Keratinocyte (primary cell): ENCODE measurements at regions not wholly inside any gene's neighbourhood (a gene's known extent, or its start where the extent isn't known, plus 50 kb on each side); places are given as distances from the start of the nearest gene placed in this dataset.

ENCODE experiments used
- DNase-seq: peaks from one replicate; pipeline ENCODE4 v3.0.0-alpha.2; 2011; ENCODE audit warnings: low read depth, missing footprints, low spot score
- FAIRE-seq: peaks from 2 replicates; lab custom pipeline; 2011; peaks lifted over from hg19 to GRCh38; lab: Jason Lieb, UNC
- H2AFZ ChIP-seq: 2 replicates; pipeline ENCODE4 v1.6.0; 2012; ENCODE audit warnings: low read length, control low read depth, inconsistent platforms; ENCODE audit not compliant: control insufficient read depth
- H3K27ac ChIP-seq: 2 replicates; pipeline ENCODE4 v1.5.1; 2011; ENCODE audit warnings: low read length; ENCODE audit not compliant: control insufficient read depth, insufficient read depth
- H3K27me3 ChIP-seq: 3 replicates; pipeline ENCODE4 v1.6.0; 2011; ENCODE audit warnings: low read length; ENCODE audit not compliant: control insufficient read depth, insufficient read depth; ENCODE audit errors: extremely low read depth
- H3K36me3 ChIP-seq, 2 experiments: 2 replicates in 1 of 2; 3 replicates in 1 of 2; pipeline ENCODE4 v1.5.1; 2011; ENCODE audit warnings: low read length in 2 of 2, mild to moderate bottlenecking in 1 of 2; ENCODE audit not compliant: control insufficient read depth in 2 of 2, insufficient read depth in 2 of 2; ENCODE audit errors: extremely low read depth in 1 of 2
- H3K4me1 ChIP-seq: 3 replicates; pipeline ENCODE4 v1.5.1; 2011; ENCODE audit warnings: low read length; ENCODE audit not compliant: control insufficient read depth, insufficient read depth; ENCODE audit errors: extremely low read depth
- H3K4me2 ChIP-seq: 3 replicates; pipeline ENCODE4 v1.6.0; 2011; ENCODE audit warnings: low read depth, low read length; ENCODE audit not compliant: control insufficient read depth, insufficient read depth; ENCODE audit errors: extremely low read depth
- H3K4me3 ChIP-seq, 3 experiments: fragments of 200-600 bp in 1 of 3; sonication (generic) in 1 of 3; 2 replicates in 2 of 3; 3 replicates in 1 of 3; pipeline ENCODE4 v1.5.1; 2011 to 2016; ENCODE audit warnings: low read length in 3 of 3, mild to moderate bottlenecking in 3 of 3, control low read depth in 2 of 3, inconsistent platforms in 1 of 3, low read depth in 1 of 3, mixed read lengths in 1 of 3, mixed run types in 1 of 3, moderate library complexity in 1 of 3; ENCODE audit not compliant: control insufficient read depth in 2 of 3, insufficient read depth in 2 of 3; ENCODE audit errors: extremely low read depth in 1 of 3
- H3K79me2 ChIP-seq: 2 replicates; pipeline ENCODE4 v1.6.0; 2012; ENCODE audit warnings: low read length; ENCODE audit not compliant: control insufficient read depth, insufficient read depth
- H3K9ac ChIP-seq: 3 replicates; pipeline ENCODE4 v1.6.0; 2011; ENCODE audit warnings: low read length; ENCODE audit not compliant: control insufficient read depth, insufficient read depth; ENCODE audit errors: extremely low read depth
- H3K9me1 ChIP-seq: 3 replicates; pipeline ENCODE4 v1.6.0; 2011; ENCODE audit warnings: low read length; ENCODE audit not compliant: control insufficient read depth, insufficient read depth; ENCODE audit errors: extremely low read depth
- H3K9me3 ChIP-seq: 2 replicates; pipeline ENCODE4 v1.5.1; 2012; ENCODE audit warnings: low read depth, low read length; ENCODE audit not compliant: control insufficient read depth
- H4K20me1 ChIP-seq: 3 replicates; pipeline ENCODE4 v1.6.0; 2011; ENCODE audit warnings: low read length; ENCODE audit not compliant: control insufficient read depth, insufficient read depth; ENCODE audit errors: extremely low read depth
- EZH2 ChIP-seq: IDR thresholded peaks from one replicate; pipeline ENCODE4 v1.6.1; 2012; ENCODE audit warnings: inconsistent platforms, mild to moderate bottlenecking, low read length, moderate library complexity
- dilution Hi-C: fragments of 300-500 bp; cut with MboI; formaldehyde crosslinking; loops from one replicate; pipeline ENCODE4 v1.7.0; 2020; ENCODE audit warnings: low sequenced_read_pairs; ENCODE audit not compliant: extremely low pct_ligation_motif_present
- TF ChIP-seq, protein P1 (sequence below), 3 experiments: IDR thresholded peaks in 1 of 3; conservative IDR thresholded peaks in 1 of 3; optimal IDR thresholded peaks in 1 of 3; 2 replicates in 2 of 3; 3 replicates in 1 of 3; pipeline versions ENCODE3 to v1.5.1; 2011; ENCODE audit warnings: low read length in 3 of 3, mild to moderate bottlenecking in 3 of 3, moderate library complexity in 2 of 3, control low read depth in 1 of 3, inconsistent platforms in 1 of 3; ENCODE audit not compliant: insufficient read depth in 2 of 3; ENCODE audit errors: extremely low read depth in 1 of 3

- no peak for TF ChIP-seq EZH2
- TF ChIP-seq, protein P1, sequence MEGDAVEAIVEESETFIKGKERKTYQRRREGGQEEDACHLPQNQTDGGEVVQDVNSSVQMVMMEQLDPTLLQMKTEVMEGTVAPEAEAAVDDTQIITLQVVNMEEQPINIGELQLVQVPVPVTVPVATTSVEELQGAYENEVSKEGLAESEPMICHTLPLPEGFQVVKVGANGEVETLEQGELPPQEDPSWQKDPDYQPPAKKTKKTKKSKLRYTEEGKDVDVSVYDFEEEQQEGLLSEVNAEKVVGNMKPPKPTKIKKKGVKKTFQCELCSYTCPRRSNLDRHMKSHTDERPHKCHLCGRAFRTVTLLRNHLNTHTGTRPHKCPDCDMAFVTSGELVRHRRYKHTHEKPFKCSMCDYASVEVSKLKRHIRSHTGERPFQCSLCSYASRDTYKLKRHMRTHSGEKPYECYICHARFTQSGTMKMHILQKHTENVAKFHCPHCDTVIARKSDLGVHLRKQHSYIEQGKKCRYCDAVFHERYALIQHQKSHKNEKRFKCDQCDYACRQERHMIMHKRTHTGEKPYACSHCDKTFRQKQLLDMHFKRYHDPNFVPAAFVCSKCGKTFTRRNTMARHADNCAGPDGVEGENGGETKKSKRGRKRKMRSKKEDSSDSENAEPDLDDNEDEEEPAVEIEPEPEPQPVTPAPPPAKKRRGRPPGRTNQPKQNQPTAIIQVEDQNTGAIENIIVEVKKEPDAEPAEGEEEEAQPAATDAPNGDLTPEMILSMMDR (optimal IDR thresholded peaks at IDR 0.05 in 1 of 3, IDR thresholded peaks at IDR 0.05 in 1 of 3, conservative IDR thresholded peaks at IDR 0.05 in 1 of 3; ENCODE audit: extremely low read depth in 1 of 3, insufficient read depth in 2 of 3, low read length in 3 of 3), result no peak
- H3K79me2 ChIP-seq, result no peaks in the 10 kb centered on the region
- H3K4me2 ChIP-seq, result no peak overlapping the region
- no peaks in the 10 kb centered on the region for H3K27me3 ChIP-seq
- H3K27ac ChIP-seq, result no peak overlapping the region
- H3K36me3 ChIP-seq, result no peaks in the 10 kb centered on the region
- no peak overlapping the region for H3K9ac ChIP-seq
- H4K20me1 ChIP-seq, result no peaks in the 10 kb centered on the region
- dilution Hi-C loops, result no loop called here
- no peak for FAIRE-seq
- H3K9me3 ChIP-seq, result no peaks in the 10 kb centered on the region
- no peak overlapping the region for H2AFZ ChIP-seq
- H3K9me1 ChIP-seq, result no peaks in the 10 kb centered on the region
- H3K4me3 ChIP-seq, result no peak overlapping the region
- no peak for DNase-seq
- no peaks in the 10 kb centered on the region for H3K4me1 ChIP-seq
These were observed 211.5 kb upstream of the RPS23 start for GRCh38 chr5:82489683-82490082.

- dilution Hi-C loops, result no loop called here
- Histone ChIP-seq H4K20me1 (no peaks in the 10 kb centered on the region), H3K4me1 (no peaks in the 10 kb centered on the region), H3K36me3 (no peaks in the 10 kb centered on the region), H3K9ac (no peak overlapping the region), H3K4me3 (no peak overlapping the region), H3K79me2 (no peaks in the 10 kb centered on the region), H3K27ac (no peak overlapping the region), H3K27me3 (no peaks in the 10 kb centered on the region), H3K9me1 (no peaks in the 10 kb centered on the region), H3K4me2 (no peak overlapping the region), H2AFZ (no peak overlapping the region), H3K9me3 (no peaks in the 10 kb centered on the region)
- TF ChIP-seq, protein P1 (optimal IDR thresholded peaks at IDR 0.05 in 1 of 3, IDR thresholded peaks at IDR 0.05 in 1 of 3, conservative IDR thresholded peaks at IDR 0.05 in 1 of 3; ENCODE audit: extremely low read depth in 1 of 3, insufficient read depth in 2 of 3, low read length in 3 of 3), result no peak
- TF ChIP-seq EZH2, result no peak
- no peak for FAIRE-seq
- DNase-seq, result no peak
These were observed 209.0 kb upstream of the RPS23 start for GRCh38 chr5:82487131-82487530.
